ENCODE measurements at regions not wholly inside any gene's neighbourhood (a gene's known extent, or its start where the extent isn't known, plus 50 kb on each side); places are given as distances from the start of the nearest gene placed in this dataset.
"Not testable (repeated sequence)": the region's sequence is repeated elsewhere in the genome, so short reads cannot be mapped to it uniquely, and the experiment has no call there.

DNA sequence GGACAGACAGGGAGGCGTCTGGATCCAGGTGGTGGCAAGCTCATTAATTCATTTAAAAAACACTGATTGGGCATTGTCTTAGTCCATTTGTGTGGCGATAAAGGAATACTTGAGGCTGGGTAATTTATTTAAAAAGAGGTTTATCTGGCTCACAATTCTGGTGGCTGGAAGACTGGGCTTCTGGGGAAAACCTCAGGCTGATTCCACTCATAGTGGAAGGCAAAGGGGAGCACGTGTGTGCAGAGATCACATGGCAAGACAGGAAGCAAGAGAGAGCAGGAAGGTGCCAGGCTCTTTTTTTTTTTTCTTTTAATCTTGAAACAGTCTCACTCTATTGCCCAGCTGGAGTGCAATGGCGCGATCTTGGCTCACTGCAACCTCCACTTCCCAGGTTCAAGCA lies 100.2 kb upstream of the METTL14 start:
- Mint-ChIP-seq H3K4me3 (no peak overlapping the region), H3K9me3 (no peaks in the 10 kb centered on the region), H3K27ac (no peak overlapping the region), H3K27me3 (peaks cover 24% of the 10 kb centered on the region), H3K36me3 (ENCODE audit: low read depth) (no peaks in the 10 kb centered on the region), H3K4me1 (no peaks in the 10 kb centered on the region)
- ChIA-PET POLR2A (no interaction called here), CTCF (no interaction called here)
- TF ChIP-seq CTCF (IDR thresholded peaks at IDR 0.05), result no peak
- intact Hi-C loops (cut with micrococcal nuclease), result no loop called here
- DNase-seq (no peak), ATAC-seq (ENCODE audit: low read depth) (no peak)

DNA sequence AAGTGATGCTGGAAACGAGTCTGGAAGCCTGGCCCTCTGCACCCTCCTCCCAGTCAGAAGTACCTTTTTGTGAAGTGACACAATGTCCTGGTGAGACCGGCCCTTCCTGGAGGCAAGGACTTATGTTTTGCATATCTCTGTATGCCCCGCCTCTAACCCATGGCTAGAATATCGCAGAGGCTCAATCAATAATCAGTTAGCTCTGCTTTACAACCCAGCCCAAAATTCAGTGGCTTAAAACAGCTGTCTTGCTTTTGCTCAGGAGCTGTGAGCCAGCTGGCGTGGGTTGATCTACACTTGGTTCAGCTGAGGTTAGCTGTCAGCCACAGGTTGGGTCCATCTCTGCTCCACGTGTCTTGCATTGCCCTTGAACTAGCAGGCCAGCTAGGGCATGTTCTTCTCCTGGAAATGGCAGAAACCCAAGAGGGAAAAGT lies 98.8 kb upstream of the METTL14 start:
- no peaks in the 10 kb centered on the region for H3K9me3 Mint-ChIP-seq
- no peak overlapping the region for H3K4me3 Mint-ChIP-seq
- peaks cover 1% of the 10 kb centered on the region for H3K36me3 Mint-ChIP-seq (ENCODE audit: low read depth)
- H3K4me1 Mint-ChIP-seq, result peaks cover 11% of the 10 kb centered on the region
- TF ChIP-seq CTCF (IDR thresholded peaks at IDR 0.05), result no peak
- intact Hi-C loops (cut with micrococcal nuclease), result no loop called here
- H3K27ac Mint-ChIP-seq, result no peak overlapping the region
- POLR2A ChIA-PET, result no interaction called here
- peaks cover 20% of the 10 kb centered on the region for H3K27me3 Mint-ChIP-seq
- DNase-seq (no peak), ATAC-seq (ENCODE audit: low read depth) (no peak)
- CTCF ChIA-PET, result no interaction called here

DNA sequence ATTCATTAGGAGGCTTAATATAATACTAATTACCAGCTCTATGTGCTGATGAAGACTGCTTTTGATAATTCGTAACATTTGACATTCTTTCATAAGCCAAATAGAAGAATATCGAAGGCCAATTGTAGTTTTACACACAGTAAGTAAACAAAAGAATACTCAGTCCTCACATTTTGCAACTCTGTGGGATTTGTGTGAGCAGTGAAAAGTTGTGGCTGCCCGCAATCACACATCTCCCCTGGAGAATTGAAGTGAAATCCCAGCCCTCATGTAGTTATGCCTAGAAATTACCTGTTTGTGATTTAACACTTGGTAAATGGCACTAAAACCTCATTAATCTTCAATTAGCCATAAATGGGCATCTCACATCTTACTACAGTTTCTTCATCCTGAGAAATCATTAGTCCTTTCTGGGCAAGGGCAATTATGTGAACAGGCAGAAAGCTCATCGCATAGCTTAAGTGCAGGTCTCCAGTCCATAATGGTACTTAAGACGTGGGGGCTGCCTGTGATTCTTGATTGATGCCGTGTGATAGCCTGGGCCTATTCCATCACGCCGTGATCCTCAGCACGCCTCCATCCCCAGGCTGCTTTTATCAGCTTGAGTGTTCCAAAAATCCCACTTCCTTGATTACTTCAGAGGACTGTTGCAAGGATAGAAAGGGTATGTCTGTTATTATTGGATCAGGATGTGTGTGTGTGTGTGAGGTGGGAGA lies 97.9 kb upstream of the METTL14 start:
- H3K9me3 Mint-ChIP-seq, result no peaks in the 10 kb centered on the region
- intact Hi-C loops (cut with micrococcal nuclease), result no loop called here
- ATAC-seq (ENCODE audit: low read depth) (no peak), DNase-seq (no peak)
- TF ChIP-seq CTCF (IDR thresholded peaks at IDR 0.05), result no peak
- peaks cover 20% of the 10 kb centered on the region for H3K27me3 Mint-ChIP-seq
- CTCF ChIA-PET, result no interaction called here
- H3K4me3 Mint-ChIP-seq, result no peak overlapping the region
- peaks cover 6% of the 10 kb centered on the region for H3K36me3 Mint-ChIP-seq (ENCODE audit: low read depth)
- no peak overlapping the region for H3K27ac Mint-ChIP-seq
- POLR2A ChIA-PET, result no interaction called here
- H3K4me1 Mint-ChIP-seq, result peaks cover 17% of the 10 kb centered on the region

- Mint-ChIP-seq H3K27me3 (peaks cover 17% of the 10 kb centered on the region), H3K4me1 (peaks cover 17% of the 10 kb centered on the region), H3K36me3 (ENCODE audit: low read depth) (peaks cover 6% of the 10 kb centered on the region), H3K27ac (no peak overlapping the region), H3K9me3 (no peaks in the 10 kb centered on the region), H3K4me3 (no peak overlapping the region)
- TF ChIP-seq CTCF (IDR thresholded peaks at IDR 0.05), result no peak
- intact Hi-C loops (cut with micrococcal nuclease), result no loop called here
- ChIA-PET CTCF (no interaction called here), POLR2A (no interaction called here)
- ATAC-seq (ENCODE audit: low read depth), result no peak
- no peak for DNase-seq
Measured at GRCh38 chr4:118587946-118588345, 97.2 kb upstream of the METTL14 start.

GRCh38 chr4:118589471-118590055 lies 95.6 kb upstream of the METTL14 start:
- no peak for TF ChIP-seq CTCF (IDR thresholded peaks at IDR 0.05)
- H3K4me3 Mint-ChIP-seq, result no peak overlapping the region
- peaks cover 9% of the 10 kb centered on the region for H3K36me3 Mint-ChIP-seq (ENCODE audit: low read depth)
- peaks cover 12% of the 10 kb centered on the region for H3K27me3 Mint-ChIP-seq
- peaks cover 17% of the 10 kb centered on the region for H3K4me1 Mint-ChIP-seq
- H3K9me3 Mint-ChIP-seq, result no peaks in the 10 kb centered on the region
- CTCF ChIA-PET, result no interaction called here
- no peak overlapping the region for H3K27ac Mint-ChIP-seq
- ATAC-seq (ENCODE audit: low read depth), result no peak
- intact Hi-C loops (cut with micrococcal nuclease), result loop anchor here (5.0 to 10.0 kb wide), 2 partner anchors 623 to 865 kb away; partner anchors contain the start of gene USP53
- POLR2A ChIA-PET, result no interaction called here
- DNase-seq, result no peak

- H3K9me3 Mint-ChIP-seq, CTCF ChIA-PET, H3K27me3 Mint-ChIP-seq: not testable (repeated sequence)
- ATAC-seq (ENCODE audit: low read depth), result peak; percentile 90
- Mint-ChIP-seq H3K27ac (peak overlapping the region; percentile 98), H3K4me3 (peak overlapping the region; percentile 95), H3K4me1 (peaks cover 17% of the 10 kb centered on the region), H3K36me3 (ENCODE audit: low read depth) (peaks cover 11% of the 10 kb centered on the region)
- DNase-seq, result peak; percentile 98
- intact Hi-C loops (cut with micrococcal nuclease), result loop anchor here (1.0 to 10.0 kb wide), 5 partner anchors 94 to 863 kb away; partner anchors contain the start of genes METTL14 and USP53
- POLR2A ChIA-PET, result interaction anchor here (0.6 to 1.5 kb wide), 5 partner anchors 13 to 709 kb away, joined by 3 to 22 read pairs (median 7); partner anchors contain the start of gene METTL14
Measured at GRCh38 chr4:118591339-118592046, 93.7 kb upstream of the METTL14 start.

DNA sequence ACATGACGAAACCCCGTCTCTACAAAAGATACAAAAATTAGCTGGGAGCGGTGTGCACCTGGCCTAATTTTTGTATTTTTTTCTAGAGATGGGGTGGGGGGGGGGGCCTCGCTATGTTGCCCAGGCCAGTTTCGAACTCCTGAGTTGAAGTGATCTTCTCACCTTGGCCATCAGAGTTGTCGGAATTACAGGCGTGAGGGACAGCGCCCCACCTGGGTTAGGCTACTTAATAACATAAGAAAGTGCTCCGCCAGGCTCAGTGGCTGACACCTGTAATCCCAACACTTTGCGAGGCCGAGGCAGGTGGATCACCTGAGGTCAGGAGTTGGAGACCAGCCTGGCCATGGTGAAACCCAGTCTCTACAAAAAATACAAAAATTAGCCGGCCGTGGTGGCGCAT lies 92.9 kb upstream of the METTL14 start:
- H3K36me3 Mint-ChIP-seq (ENCODE audit: low read depth), result peaks cover 12% of the 10 kb centered on the region
- peaks cover 17% of the 10 kb centered on the region for H3K4me1 Mint-ChIP-seq
- POLR2A ChIA-PET, result interaction anchor here (0.6 to 1.5 kb wide), 2 partner anchors 93 to 708 kb away, joined by 3 to 22 read pairs; partner anchors contain the start of gene METTL14
- CTCF ChIA-PET; H3K9me3 Mint-ChIP-seq; H3K27ac Mint-ChIP-seq; H3K27me3 Mint-ChIP-seq; DNase-seq; ATAC-seq (ENCODE audit: low read depth): not testable (repeated sequence)
- H3K4me3 Mint-ChIP-seq, result peak overlapping the region; percentile 95
- intact Hi-C loops (cut with micrococcal nuclease), result loop anchor here (5.0 to 10.0 kb wide), 2 partner anchors 620 to 863 kb away; partner anchors contain the start of gene USP53

All from activated B cell treated with CpG ODN at 0.5 μM for 24 hours (primary cell).